ENCODE measurements at regions not wholly inside any gene's neighbourhood (a gene's known extent, or its start where the extent isn't known, plus 50 kb on each side); places are given as distances from the start of the nearest gene placed in this dataset.

- H3K9me3 ChIP-seq: no peaks in the 10 kb centered on the region
- H3K36me3 ChIP-seq: no peaks in the 10 kb centered on the region
- DNase-seq: no peak
- H3K9ac ChIP-seq (ENCODE audit: low read depth in 2 of 2, low read length in 2 of 2): no peak overlapping the region
- no peaks in the 10 kb centered on the region for H3K27me3 ChIP-seq
- H3K4me3 ChIP-seq: no peak overlapping the region
- intact Hi-C loops (cut with DNase I): no loop called here
- no peaks in the 10 kb centered on the region for H3K4me1 ChIP-seq
- no peak overlapping the region for H3K27ac ChIP-seq
- TF ChIP-seq CTCF (IDR thresholded peaks at IDR 0.05): no peak
These were observed 436.4 kb downstream of the EIPR1 start for GRCh38 chr2:2941205-2941604.

GRCh38 chr2:2940702-2941101, 436.9 kb downstream of the EIPR1 start:
- Histone ChIP-seq H3K4me3 (no peak overlapping the region), H3K9ac (ENCODE audit: low read depth in 2 of 2, low read length in 2 of 2) (no peak overlapping the region), H3K36me3 (no peaks in the 10 kb centered on the region), H3K9me3 (no peaks in the 10 kb centered on the region), H3K27ac (no peak overlapping the region), H3K4me1 (no peaks in the 10 kb centered on the region), H3K27me3 (no peaks in the 10 kb centered on the region)
- no peak for DNase-seq
- intact Hi-C loops (cut with DNase I): no loop called here
- no peak for TF ChIP-seq CTCF (IDR thresholded peaks at IDR 0.05)

GRCh38 chr2:2940061-2940460, 437.6 kb downstream of the EIPR1 start:
- Histone ChIP-seq H3K27me3 (no peaks in the 10 kb centered on the region), H3K9ac (ENCODE audit: low read depth in 2 of 2, low read length in 2 of 2) (no peak overlapping the region), H3K36me3 (no peaks in the 10 kb centered on the region), H3K4me3 (no peak overlapping the region), H3K27ac (no peak overlapping the region), H3K4me1 (no peaks in the 10 kb centered on the region), H3K9me3 (no peaks in the 10 kb centered on the region)
- no peak for DNase-seq
- intact Hi-C loops (cut with DNase I): no loop called here
- no peak for TF ChIP-seq CTCF (IDR thresholded peaks at IDR 0.05)

- H3K36me3 ChIP-seq: no peaks in the 10 kb centered on the region
- H3K4me3 ChIP-seq: no peak overlapping the region
- H3K27me3 ChIP-seq: no peaks in the 10 kb centered on the region
- no peaks in the 10 kb centered on the region for H3K4me1 ChIP-seq
- H3K27ac ChIP-seq: no peak overlapping the region
- no peak for DNase-seq
- intact Hi-C loops (cut with DNase I): no loop called here
- no peaks in the 10 kb centered on the region for H3K9me3 ChIP-seq
- TF ChIP-seq CTCF (IDR thresholded peaks at IDR 0.05): no peak
- H3K9ac ChIP-seq (ENCODE audit: low read depth in 2 of 2, low read length in 2 of 2): no peak overlapping the region
These were observed 438.4 kb downstream of the EIPR1 start for GRCh38 chr2:2939078-2939795.

- Histone ChIP-seq H3K27ac (no peak overlapping the region), H3K4me1 (no peaks in the 10 kb centered on the region), H3K36me3 (no peaks in the 10 kb centered on the region), H3K4me3 (no peak overlapping the region), H3K9me3 (no peaks in the 10 kb centered on the region), H3K9ac (ENCODE audit: low read depth in 2 of 2, low read length in 2 of 2) (no peak overlapping the region), H3K27me3 (no peaks in the 10 kb centered on the region)
- TF ChIP-seq CTCF (IDR thresholded peaks at IDR 0.05): no peak
- intact Hi-C loops (cut with DNase I): no loop called here
- no peak for DNase-seq
These were observed 439.1 kb downstream of the EIPR1 start for GRCh38 chr2:2938481-2938880.

Measured in colonic mucosa (tissue), 4 donors.